SK-N-SH (cell line): ENCODE measurements at regions not wholly inside any gene's neighbourhood (a gene's known extent, or its start where the extent isn't known, plus 50 kb on each side); places are given as distances from the start of the nearest gene placed in this dataset.

ENCODE experiments used
- CTCF ChIP-seq: fragments of 200-600 bp; sonication (generic); IDR thresholded peaks from 2 replicates; pipeline ENCODE4 v1.6.1; 2017; ENCODE audit warnings: antibody characterized with exemption, mild to moderate bottlenecking, moderate library complexity
- EP300 ChIP-seq, 2 experiments: IDR thresholded peaks; 2 replicates each; pipeline versions ENCODE4 v1.4.0 to v1.6.1; 2012; ENCODE audit warnings: borderline replicate concordance in 1 of 2, low read depth in 1 of 2, low read length in 1 of 2
- EZH2phosphoT487 ChIP-seq: fragments of 200-600 bp; sonication (generic); IDR thresholded peaks from 2 replicates; pipeline ENCODE4 v1.6.1; 2017; ENCODE audit warnings: low read depth, mixed run types, mild to moderate bottlenecking, antibody characterized with exemption, moderate library complexity, borderline replicate concordance
- FOXM1 ChIP-seq: IDR thresholded peaks from 2 replicates; pipeline ENCODE4 v1.4.0; 2012; ENCODE audit warnings: low read depth, mild to moderate bottlenecking
- GABPA ChIP-seq: IDR thresholded peaks from 2 replicates; pipeline ENCODE4 v1.4.0; 2012; ENCODE audit warnings: low read depth, mild to moderate bottlenecking
- JUND ChIP-seq: IDR thresholded peaks from 2 replicates; pipeline ENCODE4 v1.4.0; 2012
- POLR2AphosphoS5 ChIP-seq: IDR thresholded peaks from 2 replicates; pipeline ENCODE4 v1.6.1; 2012; ENCODE audit warnings: low read depth, low read length
- RFX5 ChIP-seq: IDR thresholded peaks from 2 replicates; pipeline ENCODE4 v1.6.1; 2012; ENCODE audit warnings: mild to moderate bottlenecking, improper control_type of control experiment, low read length
- RXRA ChIP-seq: IDR thresholded peaks from 2 replicates; pipeline ENCODE4 v1.4.0; 2012; ENCODE audit warnings: low read depth, mild to moderate bottlenecking, borderline replicate concordance
- SIN3A ChIP-seq: IDR thresholded peaks from 2 replicates; pipeline ENCODE4 v1.6.1; 2012; ENCODE audit warnings: low read depth, mild to moderate bottlenecking, low read length, moderate library complexity, borderline replicate concordance
- TF ChIP-seq, protein P1 (sequence below): IDR thresholded peaks from 2 replicates; pipeline ENCODE4 v1.4.0; 2012; ENCODE audit warnings: low read depth
- TF ChIP-seq, protein P2 (sequence below): IDR thresholded peaks from 2 replicates; pipeline ENCODE4 v1.6.1; 2012; ENCODE audit warnings: mild to moderate bottlenecking, low read depth, low read length, moderate library complexity

DNA sequence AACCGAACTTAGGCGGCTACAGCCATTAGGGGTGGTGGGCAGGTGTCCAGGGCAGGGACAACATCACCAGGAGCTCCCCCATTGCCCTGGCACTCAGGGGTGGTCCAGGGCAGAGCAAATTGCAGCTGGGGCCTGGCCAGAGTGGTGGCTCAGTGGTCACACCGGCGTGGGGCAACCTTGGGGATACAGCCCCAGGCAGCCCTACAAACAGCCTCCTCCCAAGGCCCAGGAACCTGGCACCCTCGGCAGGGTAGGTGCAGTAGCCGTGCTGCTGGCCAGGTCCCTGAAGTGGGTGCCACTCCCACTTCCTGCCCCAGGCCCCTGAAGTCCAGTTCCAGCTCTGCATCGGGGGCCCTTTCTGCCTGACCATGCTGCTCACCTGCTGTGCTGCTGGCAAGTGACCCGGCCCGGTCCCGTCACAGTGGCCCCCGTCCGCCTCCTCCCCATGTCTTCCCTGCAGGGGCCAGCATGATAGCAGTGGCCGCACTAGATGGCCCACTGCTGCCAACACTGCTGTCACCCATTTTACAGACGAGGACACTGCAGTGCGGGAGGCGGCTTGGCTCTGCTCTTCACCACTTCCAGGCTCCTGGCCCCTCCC, 712.8 kb downstream of the MATN1 start:
- TF ChIP-seq EP300 (IDR thresholded peaks at IDR 0.05; ENCODE audit: borderline replicate concordance in 1 of 2, low read depth in 1 of 2, low read length in 1 of 2) = no peak
- no peak for TF ChIP-seq FOXM1
- TF ChIP-seq, protein P1, sequence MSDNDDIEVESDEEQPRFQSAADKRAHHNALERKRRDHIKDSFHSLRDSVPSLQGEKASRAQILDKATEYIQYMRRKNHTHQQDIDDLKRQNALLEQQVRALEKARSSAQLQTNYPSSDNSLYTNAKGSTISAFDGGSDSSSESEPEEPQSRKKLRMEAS = no peak
- TF ChIP-seq GABPA = no peak
- no peak for TF ChIP-seq RXRA
- TF ChIP-seq SIN3A = no peak
- no peak for TF ChIP-seq JUND
- no peak for TF ChIP-seq CTCF
- TF ChIP-seq RFX5 = no peak
- no peak for TF ChIP-seq EZH2phosphoT487
- TF ChIP-seq, protein P2, sequence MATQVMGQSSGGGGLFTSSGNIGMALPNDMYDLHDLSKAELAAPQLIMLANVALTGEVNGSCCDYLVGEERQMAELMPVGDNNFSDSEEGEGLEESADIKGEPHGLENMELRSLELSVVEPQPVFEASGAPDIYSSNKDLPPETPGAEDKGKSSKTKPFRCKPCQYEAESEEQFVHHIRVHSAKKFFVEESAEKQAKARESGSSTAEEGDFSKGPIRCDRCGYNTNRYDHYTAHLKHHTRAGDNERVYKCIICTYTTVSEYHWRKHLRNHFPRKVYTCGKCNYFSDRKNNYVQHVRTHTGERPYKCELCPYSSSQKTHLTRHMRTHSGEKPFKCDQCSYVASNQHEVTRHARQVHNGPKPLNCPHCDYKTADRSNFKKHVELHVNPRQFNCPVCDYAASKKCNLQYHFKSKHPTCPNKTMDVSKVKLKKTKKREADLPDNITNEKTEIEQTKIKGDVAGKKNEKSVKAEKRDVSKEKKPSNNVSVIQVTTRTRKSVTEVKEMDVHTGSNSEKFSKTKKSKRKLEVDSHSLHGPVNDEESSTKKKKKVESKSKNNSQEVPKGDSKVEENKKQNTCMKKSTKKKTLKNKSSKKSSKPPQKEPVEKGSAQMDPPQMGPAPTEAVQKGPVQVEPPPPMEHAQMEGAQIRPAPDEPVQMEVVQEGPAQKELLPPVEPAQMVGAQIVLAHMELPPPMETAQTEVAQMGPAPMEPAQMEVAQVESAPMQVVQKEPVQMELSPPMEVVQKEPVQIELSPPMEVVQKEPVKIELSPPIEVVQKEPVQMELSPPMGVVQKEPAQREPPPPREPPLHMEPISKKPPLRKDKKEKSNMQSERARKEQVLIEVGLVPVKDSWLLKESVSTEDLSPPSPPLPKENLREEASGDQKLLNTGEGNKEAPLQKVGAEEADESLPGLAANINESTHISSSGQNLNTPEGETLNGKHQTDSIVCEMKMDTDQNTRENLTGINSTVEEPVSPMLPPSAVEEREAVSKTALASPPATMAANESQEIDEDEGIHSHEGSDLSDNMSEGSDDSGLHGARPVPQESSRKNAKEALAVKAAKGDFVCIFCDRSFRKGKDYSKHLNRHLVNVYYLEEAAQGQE = no peak
- no peak for TF ChIP-seq POLR2AphosphoS5
